Left kidney (tissue), 1 donor: ENCODE measurements at regions not wholly inside any gene's neighbourhood (a gene's known extent, or its start where the extent isn't known, plus 50 kb on each side); places are given as distances from the start of the nearest gene placed in this dataset.
"Not testable (repeated sequence)": the region's sequence is repeated elsewhere in the genome, so short reads cannot be mapped to it uniquely, and the experiment has no call there.

ENCODE experiments used
- DNase-seq: peaks from one replicate; pipeline ENCODE4 v3.0.0-alpha.2; 2013

DNA sequence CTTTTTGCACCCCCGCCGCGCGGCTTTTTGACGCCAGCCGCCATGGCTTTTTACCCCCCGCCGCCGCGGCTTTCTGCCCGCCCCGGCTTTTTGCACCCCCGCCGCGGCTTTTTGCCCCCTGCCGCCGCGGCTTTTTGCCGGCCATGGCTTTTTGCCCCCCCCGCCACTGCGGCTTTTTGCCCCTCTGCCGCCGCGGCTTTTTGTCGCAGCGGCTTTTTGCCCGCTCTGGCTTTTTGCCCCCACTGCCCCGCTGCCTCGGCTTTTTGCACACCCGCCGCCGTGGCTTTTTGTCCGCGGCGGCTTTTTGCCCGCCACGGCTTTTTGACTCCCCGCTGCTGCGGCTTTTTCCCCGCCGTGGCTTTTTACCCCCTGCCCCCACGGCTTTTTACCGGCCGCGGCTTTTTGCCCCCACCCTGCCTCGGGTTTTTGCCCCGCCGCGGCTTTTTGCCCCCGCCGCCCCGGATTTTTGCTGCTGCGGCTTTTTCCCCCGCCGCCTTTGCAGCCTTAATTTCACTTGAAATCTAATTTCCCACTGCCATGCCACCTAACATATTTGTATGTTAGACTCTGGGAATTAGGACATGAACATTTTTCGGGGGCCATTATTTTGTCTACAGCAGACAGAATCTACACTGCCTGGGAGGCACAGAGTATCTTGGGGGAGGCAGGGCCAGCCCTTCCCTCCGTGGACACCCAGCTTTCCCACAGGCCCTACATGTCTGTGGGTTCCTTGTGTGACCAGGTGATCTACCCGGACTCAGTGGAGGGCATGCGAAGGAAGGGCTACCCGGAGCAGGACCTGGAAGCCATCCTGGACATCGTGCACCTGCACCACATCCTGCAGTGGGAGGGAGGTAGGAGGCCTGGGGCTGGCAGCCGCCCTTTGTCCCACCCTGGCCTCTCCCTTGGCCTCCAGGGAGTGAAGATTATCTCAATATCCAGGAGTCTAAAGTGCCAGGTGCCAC lies 3031.0 kb upstream of the TEKT4 start:
- DNase-seq, result no peak

DNA sequence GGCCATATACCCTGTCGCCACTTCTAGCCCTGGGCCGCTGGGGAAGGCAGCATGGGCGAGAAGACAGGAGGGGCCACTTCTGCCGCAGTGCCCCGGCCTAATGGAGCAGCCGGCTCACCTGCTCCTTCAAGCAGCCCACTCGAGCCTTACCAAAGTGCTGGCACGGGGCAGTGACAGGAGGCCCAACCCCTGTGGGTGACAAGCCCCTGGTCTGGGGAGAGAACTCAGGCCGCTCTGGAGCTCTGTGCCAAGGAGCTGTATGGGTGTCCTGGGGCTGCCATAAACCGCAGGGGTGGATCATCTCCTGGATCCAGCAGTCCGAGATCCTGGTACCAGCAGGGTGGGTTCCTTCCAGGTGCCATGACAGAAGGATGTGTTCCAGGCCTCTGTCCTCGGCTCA lies 3029.0 kb upstream of the TEKT4 start:
- not testable (repeated sequence) for DNase-seq

DNA sequence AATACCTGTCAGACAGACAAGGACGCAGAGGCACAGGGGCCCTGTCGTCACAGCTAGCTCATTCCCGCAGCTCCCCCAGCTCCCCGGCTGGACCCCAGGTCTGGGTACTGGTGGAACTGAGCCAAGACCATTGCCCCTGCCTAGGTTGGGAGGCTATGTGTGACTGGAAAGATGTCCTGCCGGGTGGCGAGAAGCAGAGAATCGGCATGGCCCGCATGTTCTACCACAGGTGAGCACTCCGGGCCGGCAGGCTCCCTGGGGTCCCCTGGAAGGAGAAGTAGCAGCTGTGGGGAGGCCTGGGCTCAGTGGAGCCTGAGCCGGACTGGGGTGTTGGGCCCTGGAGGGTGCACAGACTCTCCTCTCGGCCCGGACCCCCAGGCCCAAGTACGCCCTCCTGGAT lies 3028.3 kb upstream of the TEKT4 start:
- DNase-seq, result not testable (repeated sequence)

DNA sequence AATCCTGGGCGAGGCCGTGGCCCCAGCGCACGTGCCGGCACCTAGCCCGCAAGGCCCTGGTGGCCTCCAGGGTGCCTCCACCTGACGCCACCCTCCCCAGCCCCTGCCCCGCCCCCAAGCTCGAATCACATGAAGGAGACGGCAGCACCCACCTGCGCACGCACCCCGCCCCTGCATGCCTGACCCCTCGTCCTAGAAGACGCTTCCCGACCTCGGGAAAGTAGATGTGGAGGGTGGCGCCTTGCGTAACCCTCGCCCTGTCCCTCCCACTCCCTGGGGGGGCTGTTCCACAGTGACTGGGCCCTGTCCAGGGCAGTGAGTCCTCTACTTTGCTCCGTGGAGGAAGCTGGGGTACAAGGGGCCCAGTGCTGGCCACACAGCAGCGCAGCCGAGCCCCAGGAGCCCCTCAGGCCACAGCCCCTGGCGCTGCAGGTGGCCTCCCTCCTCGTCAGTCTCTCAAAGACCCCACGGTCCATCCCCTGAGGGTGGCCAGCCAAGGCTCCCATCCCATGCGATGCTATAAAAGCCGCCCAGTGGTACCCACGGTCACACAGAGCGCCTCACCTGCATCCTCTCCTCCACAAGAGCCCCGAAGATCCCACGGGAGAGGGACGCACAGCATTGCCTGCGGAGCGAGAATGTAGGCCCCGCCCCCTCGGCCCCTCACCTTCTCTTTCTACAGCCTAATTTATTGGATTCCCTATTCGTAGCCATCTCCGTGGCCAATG lies 3027.3 kb upstream of the TEKT4 start:
- DNase-seq, result not testable (repeated sequence)

DNA sequence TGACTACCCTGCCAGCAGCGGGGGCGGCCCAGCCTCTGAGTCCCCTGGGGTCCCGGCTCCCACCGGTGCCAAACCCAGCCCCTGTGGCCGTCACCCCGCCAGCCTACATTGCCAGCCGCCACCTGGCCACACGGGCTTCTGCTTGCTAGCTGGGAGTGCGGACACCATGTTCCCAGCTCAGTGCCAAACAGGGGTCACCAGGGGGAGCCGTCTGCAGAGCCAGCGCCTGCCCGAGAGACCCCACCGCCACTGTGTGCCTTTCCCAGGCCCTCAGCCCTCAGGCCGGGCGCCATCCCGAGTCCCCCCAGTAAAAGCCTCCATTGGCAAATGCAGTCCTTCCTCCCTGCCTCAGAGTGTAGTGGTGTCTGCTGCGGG lies 3026.8 kb upstream of the TEKT4 start:
- not testable (repeated sequence) for DNase-seq

DNA sequence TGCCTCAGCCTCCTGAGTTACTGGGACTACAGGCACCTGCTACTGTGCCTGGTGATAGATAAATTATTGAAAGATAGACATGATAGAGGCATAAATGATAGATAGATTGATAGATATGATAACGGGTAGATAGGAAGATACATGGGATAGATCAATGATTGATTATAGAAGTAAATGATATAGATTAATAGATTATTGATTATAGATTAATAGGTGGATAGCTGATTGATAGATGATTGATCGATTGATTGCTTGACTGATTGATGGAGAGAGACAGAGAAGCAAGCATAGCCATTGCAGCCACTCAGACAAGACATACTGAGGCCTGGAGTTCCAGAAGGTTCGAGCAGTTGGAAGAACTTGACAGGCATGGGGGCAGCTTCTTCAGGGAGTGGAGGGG lies 3024.8 kb upstream of the TEKT4 start:
- DNase-seq, result not testable (repeated sequence)

DNA sequence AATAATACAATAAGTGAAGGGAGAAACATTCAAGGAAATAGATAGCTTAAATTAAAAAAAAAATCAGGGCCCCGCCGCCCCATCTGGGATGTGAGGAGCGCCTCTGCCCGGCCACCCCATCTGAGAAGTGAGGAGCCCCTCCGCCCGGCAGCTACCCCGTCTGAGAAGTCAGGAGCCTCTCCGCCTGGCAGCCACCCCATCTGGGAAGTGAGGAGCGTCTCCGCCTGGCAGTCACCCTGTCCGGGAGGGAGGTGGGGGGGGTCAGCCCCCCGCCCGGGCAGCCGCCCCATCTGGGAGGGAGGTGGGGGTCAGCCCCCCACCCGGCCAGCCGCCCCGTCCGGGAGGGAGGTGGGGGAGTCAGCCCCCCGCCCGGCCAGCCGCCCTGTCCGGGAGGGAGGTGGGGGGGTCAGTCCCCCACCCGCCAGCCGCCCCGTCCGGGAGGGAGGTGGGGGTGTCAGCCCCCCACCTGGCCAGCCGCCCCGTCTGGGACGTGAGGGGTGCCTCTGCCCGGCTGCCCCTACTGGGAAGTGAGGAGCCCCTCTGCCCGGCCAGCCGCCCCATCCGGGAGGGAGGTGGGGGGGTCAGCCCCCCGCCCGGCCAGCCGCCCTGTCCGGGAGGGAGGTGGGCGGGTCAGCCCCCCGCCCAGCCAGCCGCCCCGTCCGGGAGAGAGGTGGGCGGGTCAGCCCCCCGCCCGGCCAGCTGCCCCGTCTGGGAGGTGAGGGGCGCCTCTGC lies 3019.4 kb upstream of the TEKT4 start:
- DNase-seq, result not testable (repeated sequence)

DNA sequence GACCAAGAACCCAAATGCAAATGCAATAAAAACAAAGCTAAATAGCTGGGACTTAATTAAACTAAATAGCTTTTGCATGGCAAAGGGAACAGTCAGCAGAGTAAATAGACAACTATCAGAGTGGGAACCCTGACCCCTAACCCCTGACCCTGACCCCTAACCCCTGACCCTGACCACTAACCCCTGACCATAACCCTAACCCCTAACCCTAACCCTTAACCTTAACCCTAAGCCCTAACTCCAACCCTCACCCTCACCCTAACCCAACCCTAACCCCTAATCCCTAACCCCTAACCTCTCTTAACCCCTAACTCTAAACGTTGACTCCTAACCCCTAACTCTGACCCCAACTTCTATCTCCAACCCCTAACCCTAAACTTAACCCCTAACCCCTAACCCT lies 3014.3 kb upstream of the TEKT4 start:
- DNase-seq, result not testable (repeated sequence)

DNA sequence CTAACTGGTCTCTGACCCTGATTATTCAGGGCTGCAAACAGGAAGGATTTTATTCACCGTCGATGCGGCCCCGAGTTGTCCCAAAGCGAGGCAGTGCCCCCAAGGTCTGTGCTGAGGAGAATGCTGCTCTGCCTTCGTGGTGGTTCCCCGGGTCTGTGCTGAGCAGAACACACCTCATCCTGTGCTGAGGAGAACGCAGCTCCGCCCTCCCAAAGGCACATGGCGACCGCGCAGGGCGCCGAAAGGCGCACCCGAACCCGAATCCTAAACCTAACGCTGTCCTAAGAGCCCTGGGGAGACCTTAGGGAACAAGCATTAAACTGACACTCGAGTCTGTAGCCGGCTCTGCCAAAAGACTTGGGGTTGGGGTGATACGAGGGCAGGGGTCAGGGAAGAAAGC lies 3013.5 kb upstream of the TEKT4 start:
- not testable (repeated sequence) for DNase-seq

DNA sequence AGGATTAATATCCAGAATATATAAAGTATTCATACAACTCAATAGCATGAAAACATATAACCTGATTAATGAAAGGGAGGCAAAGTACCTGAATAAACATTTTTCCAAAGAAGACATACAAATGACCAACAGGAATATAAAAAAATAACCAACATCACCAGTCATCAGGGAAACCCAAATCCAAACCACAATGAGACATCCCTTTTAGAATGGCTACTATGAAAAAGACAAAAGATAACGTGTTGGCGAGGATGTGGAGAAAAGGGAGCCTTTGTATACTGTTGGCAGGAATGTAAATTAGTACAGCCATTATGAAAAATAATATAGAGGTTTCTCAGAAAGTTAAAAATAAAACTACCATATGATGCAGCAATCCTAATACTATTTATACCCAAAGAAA lies 2999.5 kb upstream of the TEKT4 start:
- DNase-seq, result not testable (repeated sequence)

DNA sequence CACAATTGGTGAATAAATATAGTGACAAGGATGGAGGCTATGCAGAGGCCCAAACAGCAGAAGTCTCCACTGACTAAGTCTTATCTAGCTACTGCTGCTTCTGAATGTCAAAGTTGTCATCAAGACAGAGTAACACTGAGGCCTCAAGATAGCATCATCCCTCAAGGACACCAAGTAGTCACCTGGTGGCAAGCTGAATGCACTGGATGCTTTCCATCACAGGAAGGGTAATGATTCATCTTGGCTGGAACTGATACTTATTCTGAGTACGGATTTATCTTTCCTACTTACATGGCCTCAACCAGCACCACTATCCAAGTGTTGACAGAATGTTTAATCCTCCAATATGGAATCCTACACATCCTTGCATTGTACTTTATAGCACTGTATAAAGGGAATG lies 2997.8 kb upstream of the TEKT4 start:
- DNase-seq, result not testable (repeated sequence)

DNA sequence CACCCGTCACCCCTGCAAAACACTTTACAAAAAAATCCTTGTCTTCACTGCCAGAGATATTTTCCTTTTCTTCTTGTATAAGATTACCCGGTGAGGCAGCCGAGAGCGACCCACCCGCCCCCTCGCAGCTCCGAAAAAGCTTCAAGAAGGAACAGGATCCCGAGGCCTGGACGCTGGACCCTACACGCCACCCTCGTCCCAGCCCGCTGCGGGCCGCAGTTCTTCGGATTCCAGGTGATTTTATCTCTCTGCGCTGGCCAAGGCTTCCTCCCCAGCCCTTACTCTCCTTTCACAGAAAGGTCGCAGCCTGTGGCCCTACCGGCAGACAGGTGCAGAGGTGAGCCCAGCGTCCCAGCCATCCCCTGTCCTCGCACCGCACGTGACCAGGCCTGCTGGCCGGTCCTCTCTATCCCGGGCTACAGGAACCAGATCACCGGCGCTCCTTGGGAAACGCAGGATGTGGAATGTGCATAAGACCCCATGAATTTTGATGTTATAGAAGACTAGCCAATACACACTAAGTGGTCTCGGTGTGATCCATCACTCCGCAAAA lies 2993.5 kb upstream of the TEKT4 start:
- DNase-seq, result not testable (repeated sequence)

DNA sequence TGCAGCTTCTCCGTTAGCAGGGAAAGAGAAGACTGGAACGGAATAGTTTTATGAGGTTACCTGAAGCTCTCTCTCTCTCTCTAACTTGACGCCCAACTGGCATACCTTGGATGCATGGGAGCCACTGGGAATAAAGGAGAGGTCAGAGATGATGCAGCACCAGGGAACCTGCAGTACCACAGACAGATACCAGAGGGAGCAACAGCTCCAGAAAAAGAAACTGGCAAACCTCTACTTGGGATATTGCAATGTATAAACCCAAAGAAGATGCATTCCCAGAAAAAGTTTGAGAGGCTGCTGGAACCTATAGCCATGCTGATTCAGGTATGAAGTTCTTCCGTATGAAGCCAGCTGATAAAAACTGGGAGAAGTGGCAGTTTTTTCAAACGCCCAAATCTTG lies 2976.1 kb upstream of the TEKT4 start:
- not testable (repeated sequence) for DNase-seq

DNA sequence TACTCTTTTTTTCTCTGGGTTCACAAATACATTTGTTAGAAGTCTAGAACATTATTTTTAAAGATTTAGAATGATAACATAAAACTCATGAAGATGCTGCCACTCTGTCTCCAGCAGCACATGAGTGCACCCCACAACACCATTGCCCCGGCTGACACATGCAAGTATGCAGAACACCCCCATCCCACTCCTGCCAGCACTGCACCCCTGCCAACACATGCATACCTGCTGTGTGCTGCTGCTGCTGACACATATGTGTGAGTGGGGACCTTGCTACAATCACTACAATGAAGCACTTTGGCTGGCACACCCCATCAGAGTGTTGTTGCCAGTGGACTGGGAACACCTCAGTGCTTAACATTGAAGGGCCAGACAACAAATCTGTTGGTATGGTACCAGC lies 2953.6 kb upstream of the TEKT4 start:
- DNase-seq, result not testable (repeated sequence)
